Fibroblast of the aortic adventitia (primary cell): ENCODE measurements at regions not wholly inside any gene's neighbourhood (a gene's known extent, or its start where the extent isn't known, plus 50 kb on each side); places are given as distances from the start of the nearest gene placed in this dataset.

Experiments
- DNase-seq: peaks from one replicate; pipeline ENCODE4 v3.0.0-alpha.2; 2010; ENCODE audit warnings: low read depth
- H3K4me3 ChIP-seq: 2 replicates; pipeline ENCODE4 v1.5.1; 2011; ENCODE audit warnings: low read depth, mild to moderate bottlenecking, control low read depth, low read length, moderate library complexity
- TF ChIP-seq, protein P1 (sequence below): IDR thresholded peaks from 2 replicates; pipeline ENCODE4 v1.5.1; 2011; ENCODE audit warnings: mild to moderate bottlenecking, low read length, control low read depth, inconsistent platforms; ENCODE audit not compliant: insufficient read depth

DNA sequence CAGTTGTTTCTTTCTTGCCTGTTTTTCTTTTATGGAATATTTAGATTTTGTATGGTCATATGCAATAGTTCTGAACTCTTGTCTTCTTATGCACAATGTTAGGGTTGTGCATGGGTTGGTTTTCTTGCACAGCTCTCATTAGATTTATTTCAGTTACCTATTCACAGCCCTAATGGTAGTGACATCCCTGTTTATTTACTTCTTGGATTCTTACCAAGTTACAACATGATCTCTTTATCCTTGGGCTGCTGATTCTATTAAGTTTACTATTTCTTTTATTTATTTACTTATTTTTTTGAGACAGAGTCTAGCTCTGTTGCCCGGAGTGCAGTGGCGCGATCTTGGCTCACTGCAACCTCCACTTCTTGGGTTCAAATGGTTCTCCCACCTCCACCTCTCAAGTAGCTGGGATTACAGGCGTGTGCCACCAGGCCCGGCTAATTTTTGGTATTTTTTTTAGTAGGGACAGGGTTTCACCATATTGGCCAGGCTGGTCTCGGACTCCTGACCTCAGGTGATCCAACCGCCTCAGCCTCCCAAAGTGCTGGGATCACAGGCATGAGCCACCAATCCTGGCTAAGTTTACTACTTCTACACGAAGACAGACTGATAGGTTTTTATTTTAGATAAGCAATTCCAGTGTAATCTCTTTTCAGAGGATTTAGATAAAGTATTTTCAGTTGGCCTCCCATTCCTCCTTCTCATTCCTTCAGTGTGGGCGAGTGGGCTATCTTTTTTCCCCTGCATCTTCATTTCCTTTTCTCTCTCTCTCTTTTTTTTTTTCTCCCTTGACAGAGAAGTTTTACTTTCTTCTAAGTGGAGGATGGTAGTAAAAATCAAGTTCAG lies 395.1 kb upstream of the RGS6 start:
- DNase-seq, result no peak
- no peak overlapping the region for H3K4me3 ChIP-seq
- TF ChIP-seq, protein P1, sequence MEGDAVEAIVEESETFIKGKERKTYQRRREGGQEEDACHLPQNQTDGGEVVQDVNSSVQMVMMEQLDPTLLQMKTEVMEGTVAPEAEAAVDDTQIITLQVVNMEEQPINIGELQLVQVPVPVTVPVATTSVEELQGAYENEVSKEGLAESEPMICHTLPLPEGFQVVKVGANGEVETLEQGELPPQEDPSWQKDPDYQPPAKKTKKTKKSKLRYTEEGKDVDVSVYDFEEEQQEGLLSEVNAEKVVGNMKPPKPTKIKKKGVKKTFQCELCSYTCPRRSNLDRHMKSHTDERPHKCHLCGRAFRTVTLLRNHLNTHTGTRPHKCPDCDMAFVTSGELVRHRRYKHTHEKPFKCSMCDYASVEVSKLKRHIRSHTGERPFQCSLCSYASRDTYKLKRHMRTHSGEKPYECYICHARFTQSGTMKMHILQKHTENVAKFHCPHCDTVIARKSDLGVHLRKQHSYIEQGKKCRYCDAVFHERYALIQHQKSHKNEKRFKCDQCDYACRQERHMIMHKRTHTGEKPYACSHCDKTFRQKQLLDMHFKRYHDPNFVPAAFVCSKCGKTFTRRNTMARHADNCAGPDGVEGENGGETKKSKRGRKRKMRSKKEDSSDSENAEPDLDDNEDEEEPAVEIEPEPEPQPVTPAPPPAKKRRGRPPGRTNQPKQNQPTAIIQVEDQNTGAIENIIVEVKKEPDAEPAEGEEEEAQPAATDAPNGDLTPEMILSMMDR, result no peak

- TF ChIP-seq, protein P1, result no peak
- no peak for DNase-seq
- no peak overlapping the region for H3K4me3 ChIP-seq
These were observed 393.9 kb upstream of the RGS6 start for GRCh38 chr14:71538288-71538687.

- TF ChIP-seq, protein P1, result no peak
- DNase-seq, result peak; percentile 78
- H3K4me3 ChIP-seq, result no peak overlapping the region
These were observed 393.1 kb upstream of the RGS6 start for GRCh38 chr14:71538938-71539649.

DNA sequence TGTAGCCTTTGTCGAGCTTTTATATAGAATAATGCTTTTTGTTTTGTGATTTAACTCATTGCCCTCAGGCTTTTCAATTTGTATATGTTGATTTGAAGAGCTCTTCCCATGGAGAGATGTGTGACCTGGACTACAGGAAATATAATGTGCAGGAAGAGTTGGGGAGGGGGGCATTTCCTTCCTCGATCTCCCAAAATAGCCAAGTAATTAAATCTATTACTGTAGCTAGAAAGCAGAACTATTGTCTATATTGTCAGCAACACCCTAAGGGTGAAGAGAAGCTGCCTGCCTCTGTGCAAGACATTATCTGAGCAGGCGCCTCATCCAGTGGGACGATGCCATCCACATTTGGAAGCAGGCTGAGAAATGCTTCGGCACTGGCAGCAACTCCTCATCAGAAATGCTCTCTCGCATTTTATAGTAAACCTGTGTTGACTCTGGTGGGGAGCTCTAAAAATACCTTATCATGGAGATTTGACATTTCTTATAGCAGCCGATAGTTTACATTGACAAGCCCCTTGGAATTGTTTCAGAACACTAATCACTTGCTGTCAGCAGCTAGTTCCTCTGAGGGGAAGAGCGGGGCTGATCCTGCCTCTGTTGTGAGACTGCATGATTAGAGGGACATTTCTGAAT lies 392.5 kb upstream of the RGS6 start:
- TF ChIP-seq, protein P1, result no peak
- no peak for DNase-seq
- H3K4me3 ChIP-seq, result no peak overlapping the region

DNA sequence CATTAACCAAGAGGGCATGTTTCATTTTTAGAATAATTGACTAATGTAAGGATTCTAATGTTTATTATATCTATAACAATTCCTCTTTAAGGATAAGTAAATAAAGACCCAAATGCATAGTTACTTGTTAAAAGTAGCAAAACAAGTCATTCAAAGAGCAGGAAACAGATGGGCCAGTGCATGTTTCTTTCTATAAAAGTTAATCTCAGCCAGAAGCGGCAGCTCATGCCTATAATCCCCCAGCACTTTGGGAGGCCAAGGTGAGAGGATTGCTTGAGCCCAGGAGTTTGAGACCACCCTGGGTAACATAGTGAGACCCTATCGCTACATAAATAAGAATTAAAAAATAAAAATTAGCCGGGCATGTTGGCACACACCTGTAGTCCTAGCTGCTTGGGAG lies 391.0 kb upstream of the RGS6 start:
- no peak overlapping the region for H3K4me3 ChIP-seq
- no peak for DNase-seq
- TF ChIP-seq, protein P1, result no peak

DNA sequence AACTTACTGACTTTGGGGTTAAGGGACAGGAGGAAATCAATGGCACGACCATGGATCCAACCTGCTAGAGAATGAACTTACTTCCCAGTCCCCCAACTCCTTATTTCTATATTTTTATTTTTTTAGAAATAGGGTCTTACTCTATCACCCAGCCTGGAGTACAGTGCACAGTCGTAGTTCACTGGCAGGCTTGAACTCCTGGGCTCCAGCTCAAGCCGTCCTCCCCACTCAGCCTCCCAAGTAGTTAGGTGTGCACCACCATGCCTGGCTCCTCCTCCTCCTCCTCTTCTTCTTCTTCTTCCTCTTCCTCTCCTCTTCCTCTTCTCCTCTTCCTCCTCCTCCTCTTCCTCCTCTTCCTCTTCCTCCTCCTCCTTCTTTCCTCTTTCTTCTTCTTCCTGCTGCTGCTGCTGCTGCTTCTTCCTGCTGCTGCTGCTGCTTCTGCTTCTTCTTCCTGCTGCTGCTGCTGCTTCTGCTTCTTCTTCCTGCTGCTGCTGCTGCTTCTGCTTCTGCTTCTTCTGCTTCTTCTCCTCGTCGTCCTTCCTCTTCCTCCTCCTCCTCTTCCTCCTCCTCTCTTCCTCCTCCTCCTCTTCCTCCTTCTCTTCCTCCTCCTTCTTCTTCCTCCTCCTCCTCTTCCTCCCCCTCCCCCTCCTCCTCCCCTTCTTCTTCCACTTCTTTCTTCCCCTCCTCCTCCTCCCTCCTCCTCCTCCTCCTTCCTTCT lies 390.1 kb upstream of the RGS6 start:
- TF ChIP-seq, protein P1, result no peak
- H3K4me3 ChIP-seq, result no peak overlapping the region
- DNase-seq, result no peak
